ENCODE measurements at regions not wholly inside any gene's neighbourhood (a gene's known extent, or its start where the extent isn't known, plus 50 kb on each side); places are given as distances from the start of the nearest gene placed in this dataset.

DNA sequence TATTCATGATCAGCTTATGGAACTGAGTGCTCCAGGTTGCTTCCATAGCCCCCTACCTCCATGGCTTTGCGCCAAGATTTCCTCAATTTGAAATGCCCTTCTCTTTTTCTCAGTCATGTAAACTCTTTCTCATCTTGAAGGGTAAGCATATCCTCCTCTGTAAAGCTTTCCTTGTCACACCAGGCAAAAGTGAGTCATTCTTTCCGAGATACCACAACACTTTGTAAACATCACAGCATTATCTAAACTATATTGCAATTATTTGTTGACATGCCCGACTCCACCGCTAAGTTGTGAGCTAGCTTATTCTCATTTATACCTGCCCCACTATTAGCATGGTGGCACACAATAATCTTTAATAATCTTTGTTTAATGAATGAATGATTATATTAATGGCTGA, 419.5 kb upstream of the CHST9 start:
- no peak for TF ChIP-seq CTCF (conservative IDR thresholded peaks at IDR 0.05 in 1 of 2, IDR thresholded peaks at IDR 0.05 in 1 of 2; ENCODE audit: low read depth in 1 of 2, low read length in 2 of 2)
- no peak for TF ChIP-seq EZH2 (IDR thresholded peaks at IDR 0.05; ENCODE audit: low read length, missing control alignments)

Measured in fibroblast of lung (primary cell).